Lower lobe of right lung (tissue), 2 donors: ENCODE measurements at regions not wholly inside any gene's neighbourhood (a gene's known extent, or its start where the extent isn't known, plus 50 kb on each side); places are given as distances from the start of the nearest gene placed in this dataset.

Experiments
- ATAC-seq, 2 donors: fragments of 200-7000 bp; cut with Tn5 transposase; one replicate each; pipeline ENCODE4 v1.9.1; 2020 to 2022; ENCODE audit warnings: mild to moderate bottlenecking in 2 of 2, moderate library complexity in 2 of 2
- DNase-seq: peaks from one replicate; pipeline ENCODE4 v3.0.0-alpha.2; 2020
- H3K27ac ChIP-seq: fragments of 200-600 bp; one replicate; pipeline ENCODE4 v1.8.0; 2022
- H3K27me3 ChIP-seq: fragments of 200-600 bp; one replicate; pipeline ENCODE4 v1.8.0; 2022; ENCODE audit warnings: low read depth
- H3K36me3 ChIP-seq: fragments of 200-600 bp; one replicate; pipeline ENCODE4 v1.8.0; 2022; ENCODE audit warnings: mild to moderate bottlenecking
- H3K4me1 ChIP-seq: fragments of 200-600 bp; one replicate; pipeline ENCODE4 v1.8.0; 2022
- H3K4me3 ChIP-seq: fragments of 200-600 bp; one replicate; pipeline ENCODE4 v1.8.0; 2022; ENCODE audit warnings: mild to moderate bottlenecking
- H3K9me3 ChIP-seq: fragments of 200-600 bp; one replicate; pipeline ENCODE4 v1.8.0; 2022
- CTCF ChIP-seq: fragments of 200-600 bp; IDR thresholded peaks from one replicate; pipeline ENCODE4 v1.8.0; 2022; ENCODE audit warnings: antibody characterized with exemption, mild to moderate bottlenecking
- intact Hi-C: fragments of 100-400 bp; cut with DNase I; formaldehyde crosslinking; loops from one replicate; pipeline ENCODE4 v1.11.0; 2022
- donor health status: DM: no; HTN: yes; CAD: no; lungs with severe emphysema.

GRCh38 chr20:54308804-54309203 is 100.9 kb downstream of the PFDN4 start:
- Histone ChIP-seq H3K27ac (no peak overlapping the region), H3K27me3 (peaks cover 2% of the 10 kb centered on the region), H3K36me3 (no peaks in the 10 kb centered on the region), H3K4me1 (no peaks in the 10 kb centered on the region), H3K4me3 (no peak overlapping the region), H3K9me3 (no peaks in the 10 kb centered on the region)
- TF ChIP-seq CTCF: no peak
- intact Hi-C loops: no loop called here
- ATAC-seq: no peak
- no peak for DNase-seq

GRCh38 chr20:54318892-54319291 is 111.0 kb downstream of the PFDN4 start:
- H3K4me1 ChIP-seq: no peaks in the 10 kb centered on the region
- no peaks in the 10 kb centered on the region for H3K9me3 ChIP-seq
- H3K36me3 ChIP-seq: no peaks in the 10 kb centered on the region
- DNase-seq: no peak
- TF ChIP-seq CTCF: no peak
- no peak for ATAC-seq
- H3K27me3 ChIP-seq: no peaks in the 10 kb centered on the region
- intact Hi-C loops: no loop called here
- no peak overlapping the region for H3K4me3 ChIP-seq
- no peak overlapping the region for H3K27ac ChIP-seq

DNA sequence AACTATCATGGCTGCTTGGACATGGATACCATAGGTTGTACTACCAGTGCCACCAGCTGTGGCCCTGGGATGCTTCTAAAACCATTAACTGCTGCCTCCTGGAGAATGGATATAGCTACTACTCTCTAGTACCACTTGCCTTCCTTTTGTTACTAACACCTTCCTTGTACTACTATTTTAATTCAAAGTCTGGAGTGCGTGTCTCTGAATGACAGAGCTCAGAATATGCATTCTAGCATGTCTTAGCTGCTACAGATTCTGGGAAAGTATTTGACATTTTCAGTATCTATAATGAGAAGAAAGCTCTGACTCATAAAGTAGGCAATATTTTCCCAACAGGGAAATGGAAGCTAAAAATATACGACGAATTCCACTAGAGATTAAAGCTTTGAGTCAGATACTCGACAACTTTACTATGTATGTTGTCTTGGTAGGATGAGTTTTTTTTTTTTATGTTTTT is 112.3 kb downstream of the PFDN4 start:
- Histone ChIP-seq H3K4me3 (no peak overlapping the region), H3K27me3 (no peaks in the 10 kb centered on the region), H3K27ac (no peak overlapping the region), H3K9me3 (no peaks in the 10 kb centered on the region), H3K36me3 (no peaks in the 10 kb centered on the region), H3K4me1 (no peaks in the 10 kb centered on the region)
- intact Hi-C loops: no loop called here
- ATAC-seq: no peak
- TF ChIP-seq CTCF: no peak
- no peak for DNase-seq

GRCh38 chr20:54321352-54322087 is 113.6 kb downstream of the PFDN4 start:
- no peak for TF ChIP-seq CTCF
- intact Hi-C loops: no loop called here
- no peak overlapping the region for H3K4me3 ChIP-seq
- no peaks in the 10 kb centered on the region for H3K27me3 ChIP-seq
- H3K4me1 ChIP-seq: no peaks in the 10 kb centered on the region
- no peak for DNase-seq
- no peaks in the 10 kb centered on the region for H3K36me3 ChIP-seq
- H3K9me3 ChIP-seq: no peaks in the 10 kb centered on the region
- no peak overlapping the region for H3K27ac ChIP-seq
- ATAC-seq: no peak

DNA sequence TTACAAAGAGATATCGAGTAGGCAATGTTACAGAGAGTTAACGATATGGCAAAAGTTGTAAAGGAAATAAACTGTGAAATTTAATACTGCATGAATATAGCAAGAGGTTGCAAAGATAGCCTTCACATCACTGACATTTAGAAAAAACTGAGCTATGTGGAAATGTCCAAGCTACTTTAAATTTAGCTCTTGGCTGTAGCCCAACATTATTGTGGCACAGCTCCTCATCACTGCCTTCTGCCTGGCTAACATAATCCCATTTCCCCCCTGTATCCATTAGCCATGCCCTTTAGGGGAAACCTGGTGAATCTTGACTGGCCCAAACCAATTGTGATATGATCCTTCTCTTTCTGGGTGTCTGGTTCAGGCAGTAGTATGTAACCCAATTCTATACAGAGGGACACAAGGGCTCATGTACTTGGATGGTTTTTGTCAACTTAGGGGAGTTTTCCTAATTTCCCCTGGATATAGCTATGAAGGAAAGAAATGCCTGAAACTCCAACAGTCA is 115.4 kb downstream of the PFDN4 start:
- DNase-seq (no peak), ATAC-seq (no peak)
- TF ChIP-seq CTCF: no peak
- H3K9me3 ChIP-seq: no peaks in the 10 kb centered on the region
- no peaks in the 10 kb centered on the region for H3K36me3 ChIP-seq
- H3K4me1 ChIP-seq: no peaks in the 10 kb centered on the region
- H3K4me3 ChIP-seq: no peak overlapping the region
- no peaks in the 10 kb centered on the region for H3K27me3 ChIP-seq
- intact Hi-C loops: no loop called here
- H3K27ac ChIP-seq: no peak overlapping the region
